ENCODE measurements at regions not wholly inside any gene's neighbourhood (a gene's known extent, or its start where the extent isn't known, plus 50 kb on each side); places are given as distances from the start of the nearest gene placed in this dataset.

DNA sequence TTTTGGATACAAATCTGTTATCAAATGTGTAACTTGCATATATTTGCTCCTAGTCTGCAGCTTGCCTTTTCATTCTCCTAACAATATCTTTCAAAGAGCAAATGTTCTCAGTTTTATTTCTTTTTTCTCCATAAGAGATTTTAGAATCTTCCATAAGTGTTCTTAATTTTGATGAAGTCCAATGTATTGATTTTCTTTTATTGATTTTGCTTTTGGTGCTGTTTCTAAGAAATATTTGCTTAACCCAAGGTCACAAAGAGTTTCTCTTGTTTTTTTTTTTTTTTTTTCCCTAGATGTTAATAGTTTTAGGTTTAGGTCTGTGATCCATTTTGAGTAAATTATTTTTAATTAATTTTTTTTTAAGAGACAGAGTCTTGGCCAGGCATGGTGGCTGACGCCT, 75.8 kb upstream of the SPRED2 start:
- CTCF ChIA-PET = no interaction called here
- TF ChIP-seq RCOR1 (IDR thresholded peaks at IDR 0.05; ENCODE audit: low read length) (no peak), SMC3 (IDR thresholded peaks at IDR 0.05; ENCODE audit: low read depth, low read length) (no peak), POLR2AphosphoS5 (IDR thresholded peaks at IDR 0.05; ENCODE audit: low read depth, low read length) (no peak), FOXM1 (IDR thresholded peaks at IDR 0.05; ENCODE audit: low read depth) (no peak), CHD2 (IDR thresholded peaks at IDR 0.05; ENCODE audit: low read length, partially characterized antibody) (no peak), MEF2A (IDR thresholded peaks at IDR 0.05; ENCODE audit: borderline replicate concordance, low read depth) (no peak)
- Histone ChIP-seq H3K27ac (ENCODE audit: low read depth in 2 of 2, low read length in 1 of 2) (no peak overlapping the region), H4K20me1 (ENCODE audit: insufficient read depth) (no peaks in the 10 kb centered on the region), H3K79me2 (ENCODE audit: insufficient read depth) (no peaks in the 10 kb centered on the region), H3K9me3 (no peaks in the 10 kb centered on the region), H3K9me2 (no peaks in the 10 kb centered on the region), H2AFZ (ENCODE audit: low read depth) (no peak overlapping the region), H3K36me3 (replicated peaks in 1 of 2; ENCODE audit: control insufficient read depth in 1 of 2, insufficient read depth in 2 of 2, low read length in 1 of 2) (no peaks in the 10 kb centered on the region), H3K4me1 (ENCODE audit: control insufficient read depth in 1 of 2, insufficient read depth in 2 of 2, low read depth in 1 of 2, low read length in 1 of 2) (no peaks in the 10 kb centered on the region), H3K4me2 (no peak overlapping the region), H3K4me3 (ENCODE audit: low read depth in 2 of 2, low read length in 1 of 2) (no peak overlapping the region), H3K9ac (no peak overlapping the region), H3F3A (replicated peaks; ENCODE audit: insufficient read depth) (no peaks in the 10 kb centered on the region), H3K27me3 (ENCODE audit: insufficient read depth) (no peaks in the 10 kb centered on the region)
- POLR2A ChIA-PET = no interaction called here
- 90% methylated on average over 1 of the region's 1 CpG for WGBS (ENCODE audit: low lambda C conversion rate)
- DNase-seq = no peak

DNA sequence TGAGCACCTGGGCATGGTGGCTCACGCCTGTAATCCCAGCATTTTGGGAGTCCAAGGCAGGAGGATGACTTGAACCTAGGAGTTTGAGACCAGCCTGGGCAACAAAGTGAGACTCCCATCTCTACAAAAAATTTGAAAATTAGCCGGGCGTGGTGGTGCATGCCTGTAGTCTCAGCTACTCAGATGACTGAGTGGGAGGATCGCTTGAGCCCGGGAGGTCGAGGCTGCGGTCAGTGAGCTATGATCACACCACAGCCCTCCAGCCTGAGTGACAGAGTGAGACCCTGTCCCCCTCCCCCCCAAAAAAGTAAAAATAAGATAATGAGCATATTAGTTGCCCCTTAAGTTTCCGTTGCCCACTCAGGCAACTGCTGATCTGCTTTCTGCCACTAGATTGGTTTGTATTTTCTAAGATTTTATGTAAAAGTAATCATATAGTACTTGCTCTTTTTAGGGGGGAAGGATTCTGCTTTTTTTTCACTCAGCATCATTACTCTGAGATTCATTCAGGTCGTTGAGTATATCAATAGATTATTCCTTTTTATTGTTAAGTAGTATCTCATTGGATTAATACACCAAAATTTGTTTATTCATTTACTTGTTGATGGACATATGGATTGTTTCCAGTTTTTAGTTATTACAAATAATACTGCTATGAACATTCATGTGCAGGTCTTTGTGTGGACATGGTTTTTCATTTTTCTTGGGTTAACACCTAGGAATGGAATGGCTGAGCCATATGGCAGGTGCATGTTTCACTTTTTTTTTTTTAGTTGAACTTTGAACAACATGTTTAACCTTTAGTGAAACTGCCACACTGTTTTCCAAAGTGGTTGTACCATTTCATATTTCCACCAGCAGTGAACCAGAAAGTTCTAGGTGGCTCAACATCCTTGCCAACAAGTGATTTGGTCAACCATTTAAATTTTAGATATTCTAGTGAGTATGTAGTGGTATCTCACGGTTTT, 75.0 kb upstream of the SPRED2 start:
- H2AFZ ChIP-seq (ENCODE audit: low read depth) = no peak overlapping the region
- H3K4me3 ChIP-seq (ENCODE audit: low read depth in 2 of 2, low read length in 1 of 2) = no peak overlapping the region
- no peak overlapping the region for H3K27ac ChIP-seq (ENCODE audit: low read depth in 2 of 2, low read length in 1 of 2)
- H3K9ac ChIP-seq = no peak overlapping the region
- no peak overlapping the region for H3K4me2 ChIP-seq
- H3K79me2 ChIP-seq (ENCODE audit: insufficient read depth) = no peaks in the 10 kb centered on the region
- H3K27me3 ChIP-seq (ENCODE audit: insufficient read depth) = no peaks in the 10 kb centered on the region
- ChIA-PET CTCF (no interaction called here), POLR2A (no interaction called here)
- H3K36me3 ChIP-seq (replicated peaks in 1 of 2; ENCODE audit: control insufficient read depth in 1 of 2, insufficient read depth in 2 of 2, low read length in 1 of 2) = no peaks in the 10 kb centered on the region
- no peaks in the 10 kb centered on the region for H3K4me1 ChIP-seq (ENCODE audit: control insufficient read depth in 1 of 2, insufficient read depth in 2 of 2, low read depth in 1 of 2, low read length in 1 of 2)
- no peaks in the 10 kb centered on the region for H3K9me3 ChIP-seq
- H3K9me2 ChIP-seq = no peaks in the 10 kb centered on the region
- no peaks in the 10 kb centered on the region for H4K20me1 ChIP-seq (ENCODE audit: insufficient read depth)
- no peak for DNase-seq
- 86% methylated on average over 9 of the region's 10 CpGs for WGBS (ENCODE audit: low lambda C conversion rate)
- TF ChIP-seq SMC3 (IDR thresholded peaks at IDR 0.05; ENCODE audit: low read depth, low read length) = no peak
- no peak for TF ChIP-seq MXI1 (IDR thresholded peaks at IDR 0.05; ENCODE audit: low read depth, low read length)
- no peak for TF ChIP-seq CHD2 (IDR thresholded peaks at IDR 0.05; ENCODE audit: low read length, partially characterized antibody)
- TF ChIP-seq TAF1 (IDR thresholded peaks at IDR 0.05; ENCODE audit: borderline replicate concordance, low read depth, low read length) = no peak
- TF ChIP-seq, protein P1, sequence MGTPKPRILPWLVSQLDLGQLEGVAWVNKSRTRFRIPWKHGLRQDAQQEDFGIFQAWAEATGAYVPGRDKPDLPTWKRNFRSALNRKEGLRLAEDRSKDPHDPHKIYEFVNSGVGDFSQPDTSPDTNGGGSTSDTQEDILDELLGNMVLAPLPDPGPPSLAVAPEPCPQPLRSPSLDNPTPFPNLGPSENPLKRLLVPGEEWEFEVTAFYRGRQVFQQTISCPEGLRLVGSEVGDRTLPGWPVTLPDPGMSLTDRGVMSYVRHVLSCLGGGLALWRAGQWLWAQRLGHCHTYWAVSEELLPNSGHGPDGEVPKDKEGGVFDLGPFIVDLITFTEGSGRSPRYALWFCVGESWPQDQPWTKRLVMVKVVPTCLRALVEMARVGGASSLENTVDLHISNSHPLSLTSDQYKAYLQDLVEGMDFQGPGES (IDR thresholded peaks at IDR 0.05; ENCODE audit: low read depth, low read length) = no peak
- no peak for TF ChIP-seq TEAD4 (IDR thresholded peaks at IDR 0.05; ENCODE audit: borderline replicate concordance, insufficient read depth)
- TF ChIP-seq FOSL2 (IDR thresholded peaks at IDR 0.05; ENCODE audit: borderline replicate concordance, low read depth) = no peak
- TF ChIP-seq GATA2 (CRISPR knock-in tag; IDR thresholded peaks at IDR 0.05) = no peak
- TF ChIP-seq, protein P2, sequence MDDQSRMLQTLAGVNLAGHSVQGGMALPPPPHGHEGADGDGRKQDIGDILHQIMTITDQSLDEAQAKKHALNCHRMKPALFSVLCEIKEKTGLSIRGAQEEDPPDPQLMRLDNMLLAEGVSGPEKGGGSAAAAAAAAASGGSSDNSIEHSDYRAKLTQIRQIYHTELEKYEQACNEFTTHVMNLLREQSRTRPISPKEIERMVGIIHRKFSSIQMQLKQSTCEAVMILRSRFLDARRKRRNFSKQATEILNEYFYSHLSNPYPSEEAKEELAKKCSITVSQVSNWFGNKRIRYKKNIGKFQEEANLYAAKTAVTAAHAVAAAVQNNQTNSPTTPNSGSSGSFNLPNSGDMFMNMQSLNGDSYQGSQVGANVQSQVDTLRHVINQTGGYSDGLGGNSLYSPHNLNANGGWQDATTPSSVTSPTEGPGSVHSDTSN (IDR thresholded peaks at IDR 0.05) = no peak
- TF ChIP-seq, protein P3, sequence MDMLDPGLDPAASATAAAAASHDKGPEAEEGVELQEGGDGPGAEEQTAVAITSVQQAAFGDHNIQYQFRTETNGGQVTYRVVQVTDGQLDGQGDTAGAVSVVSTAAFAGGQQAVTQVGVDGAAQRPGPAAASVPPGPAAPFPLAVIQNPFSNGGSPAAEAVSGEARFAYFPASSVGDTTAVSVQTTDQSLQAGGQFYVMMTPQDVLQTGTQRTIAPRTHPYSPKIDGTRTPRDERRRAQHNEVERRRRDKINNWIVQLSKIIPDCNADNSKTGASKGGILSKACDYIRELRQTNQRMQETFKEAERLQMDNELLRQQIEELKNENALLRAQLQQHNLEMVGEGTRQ (IDR thresholded peaks at IDR 0.05; ENCODE audit: borderline replicate concordance, low read depth, low read length) = no peak
- H3F3A ChIP-seq (replicated peaks; ENCODE audit: insufficient read depth) = no peaks in the 10 kb centered on the region
